Uterus (tissue), 2 donors: ENCODE measurements at regions not wholly inside any gene's neighbourhood (a gene's known extent, or its start where the extent isn't known, plus 50 kb on each side); places are given as distances from the start of the nearest gene placed in this dataset.

ENCODE experiments used
- CTCF ChIP-seq, 4 experiments: fragments of 200-600 bp in 2 of 4; fragments of 450-650 bp in 2 of 4; sonication (generic) in 2 of 4; IDR thresholded peaks; one replicate each; pipeline ENCODE4 v1.5.1; 2016 to 2019; ENCODE audit warnings: antibody characterized with exemption in 4 of 4, mild to moderate bottlenecking in 2 of 4, moderate library complexity in 1 of 4
- POLR2A ChIP-seq, 2 donors: fragments of 450-650 bp; IDR thresholded peaks; one replicate each; pipeline ENCODE4 v1.6.1; 2016; ENCODE audit warnings: antibody characterized with exemption in 2 of 2, mild to moderate bottlenecking in 1 of 2, moderate library complexity in 1 of 2

DNA sequence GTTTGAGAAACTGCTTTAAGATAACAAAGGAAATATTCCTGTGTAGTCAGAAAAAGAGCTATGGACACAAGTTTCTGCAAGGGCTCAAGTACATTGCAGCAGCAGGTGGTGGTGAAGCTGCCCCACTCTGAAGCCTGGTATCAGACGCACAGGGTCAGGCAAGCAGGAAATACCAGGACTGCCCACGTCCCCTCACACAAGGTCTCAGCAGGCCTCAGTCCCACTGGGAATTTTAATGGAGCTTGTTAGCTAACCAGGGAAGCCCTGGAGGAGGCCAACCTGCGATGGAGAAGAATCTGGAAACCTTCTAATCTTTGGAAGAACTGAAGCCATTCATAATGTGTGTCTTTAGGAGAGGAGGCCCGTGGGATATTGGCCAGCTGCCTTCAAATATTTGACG, 168.3 kb downstream of the UXS1 start:
- TF ChIP-seq CTCF (IDR thresholded peaks at IDR 0.05): no peak
- no peak for TF ChIP-seq POLR2A (IDR thresholded peaks at IDR 0.05)
